ENCODE measurements at regions not wholly inside any gene's neighbourhood (a gene's known extent, or its start where the extent isn't known, plus 50 kb on each side); places are given as distances from the start of the nearest gene placed in this dataset.

DNA sequence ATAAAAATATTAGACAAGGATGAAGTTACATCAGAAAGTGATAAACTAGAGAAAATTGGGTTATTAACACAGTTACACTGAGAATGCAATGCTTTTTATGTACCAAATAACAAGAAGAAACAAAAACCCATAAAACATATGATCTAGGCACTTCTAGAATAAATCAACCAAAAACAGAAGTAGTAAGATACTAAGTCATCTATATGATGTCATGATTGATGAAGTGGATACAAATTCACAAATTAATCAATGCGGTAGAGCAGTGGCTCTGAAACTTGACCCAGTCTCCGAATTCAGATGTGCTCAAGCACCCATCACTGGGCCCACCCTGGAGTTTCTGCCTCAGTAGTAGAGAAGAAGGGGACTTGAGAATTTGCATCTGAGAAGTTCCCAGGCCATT, 112.1 kb upstream of the SSTR4 start:
- TF ChIP-seq CTCF (IDR thresholded peaks at IDR 0.05; ENCODE audit: low read depth, low read length), result no peak
- TF ChIP-seq EZH2phosphoT487 (IDR thresholded peaks at IDR 0.05; ENCODE audit: low read depth), result no peak

Measured in OCI-LY3 (cell line).